Neural progenitor cell (in vitro differentiated cells): ENCODE measurements at regions not wholly inside any gene's neighbourhood (a gene's known extent, or its start where the extent isn't known, plus 50 kb on each side); places are given as distances from the start of the nearest gene placed in this dataset.
"Not testable (repeated sequence)": the region's sequence is repeated elsewhere in the genome, so short reads cannot be mapped to it uniquely, and the experiment has no call there.

Experiments
- EZH2 ChIP-seq: fragments of 200-600 bp; sonication (generic); IDR thresholded peaks from 2 replicates; pipeline ENCODE4 v1.6.1; 2017; ENCODE audit warnings: antibody characterized with exemption, mild to moderate bottlenecking, moderate library complexity
- EZH2phosphoT487 ChIP-seq: fragments of 200-600 bp; sonication (generic); IDR thresholded peaks from 2 replicates; pipeline ENCODE4 v1.6.1; 2017; ENCODE audit warnings: antibody characterized with exemption
- TF ChIP-seq, protein P1 (sequence below): fragments of 200-600 bp; sonication (generic); IDR thresholded peaks from 2 replicates; pipeline ENCODE4 v1.5.1; 2017; ENCODE audit warnings: antibody characterized with exemption, mild to moderate bottlenecking

GRCh38 chr11:60621940-60622339 lies 77.5 kb upstream of the MS4A8 start:
- TF ChIP-seq, protein P1, sequence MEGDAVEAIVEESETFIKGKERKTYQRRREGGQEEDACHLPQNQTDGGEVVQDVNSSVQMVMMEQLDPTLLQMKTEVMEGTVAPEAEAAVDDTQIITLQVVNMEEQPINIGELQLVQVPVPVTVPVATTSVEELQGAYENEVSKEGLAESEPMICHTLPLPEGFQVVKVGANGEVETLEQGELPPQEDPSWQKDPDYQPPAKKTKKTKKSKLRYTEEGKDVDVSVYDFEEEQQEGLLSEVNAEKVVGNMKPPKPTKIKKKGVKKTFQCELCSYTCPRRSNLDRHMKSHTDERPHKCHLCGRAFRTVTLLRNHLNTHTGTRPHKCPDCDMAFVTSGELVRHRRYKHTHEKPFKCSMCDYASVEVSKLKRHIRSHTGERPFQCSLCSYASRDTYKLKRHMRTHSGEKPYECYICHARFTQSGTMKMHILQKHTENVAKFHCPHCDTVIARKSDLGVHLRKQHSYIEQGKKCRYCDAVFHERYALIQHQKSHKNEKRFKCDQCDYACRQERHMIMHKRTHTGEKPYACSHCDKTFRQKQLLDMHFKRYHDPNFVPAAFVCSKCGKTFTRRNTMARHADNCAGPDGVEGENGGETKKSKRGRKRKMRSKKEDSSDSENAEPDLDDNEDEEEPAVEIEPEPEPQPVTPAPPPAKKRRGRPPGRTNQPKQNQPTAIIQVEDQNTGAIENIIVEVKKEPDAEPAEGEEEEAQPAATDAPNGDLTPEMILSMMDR: not testable (repeated sequence)
- TF ChIP-seq EZH2phosphoT487, EZH2: not testable (repeated sequence)
